Bronchial epithelial cell (primary cell): ENCODE measurements at regions not wholly inside any gene's neighbourhood (a gene's known extent, or its start where the extent isn't known, plus 50 kb on each side); places are given as distances from the start of the nearest gene placed in this dataset.

ENCODE experiments used
- DNase-seq: peaks from one replicate; pipeline ENCODE4 v3.0.0-alpha.2; 2010; ENCODE audit warnings: low read depth
- FAIRE-seq: peaks from 2 replicates; lab custom pipeline; 2011; peaks lifted over from hg19 to GRCh38; lab: Jason Lieb, UNC
- H3K27me3 ChIP-seq: 2 replicates; pipeline ENCODE4 v1.5.1; 2011; ENCODE audit warnings: low read length; ENCODE audit not compliant: control insufficient read depth, insufficient read depth
- H3K36me3 ChIP-seq: 2 replicates; pipeline ENCODE4 v1.5.1; 2011; ENCODE audit warnings: low read length; ENCODE audit not compliant: control insufficient read depth, insufficient read depth
- H3K4me3 ChIP-seq: 2 replicates; pipeline ENCODE4 v1.5.1; 2011; ENCODE audit warnings: mild to moderate bottlenecking, low read depth, low read length, control low read depth
- CTCF ChIP-seq: IDR thresholded peaks from 2 replicates; pipeline ENCODE4 v1.5.1; 2011; ENCODE audit warnings: mild to moderate bottlenecking, moderate library complexity, low read length, control low read depth, inconsistent platforms; ENCODE audit not compliant: insufficient read depth, severe bottlenecking

- no peak for TF ChIP-seq CTCF
- no peak overlapping the region for H3K4me3 ChIP-seq
- H3K36me3 ChIP-seq, result no peaks in the 10 kb centered on the region
- FAIRE-seq (no peak), DNase-seq (no peak)
- no peaks in the 10 kb centered on the region for H3K27me3 ChIP-seq
Observed at GRCh38 chrX:78493180-78493579, 165.8 kb upstream of the CYSLTR1 start.

- no peak for DNase-seq
- H3K27me3 ChIP-seq, result no peaks in the 10 kb centered on the region
- FAIRE-seq, result no peak
- no peak overlapping the region for H3K4me3 ChIP-seq
- TF ChIP-seq CTCF, result no peak
- H3K36me3 ChIP-seq, result no peaks in the 10 kb centered on the region
Observed at GRCh38 chrX:78476701-78477100, 149.3 kb upstream of the CYSLTR1 start.

- no peak for DNase-seq
- Histone ChIP-seq H3K27me3 (no peaks in the 10 kb centered on the region), H3K4me3 (no peak overlapping the region), H3K36me3 (no peaks in the 10 kb centered on the region)
- no peak for FAIRE-seq
- TF ChIP-seq CTCF, result no peak
Observed at GRCh38 chrX:78456909-78457308, 129.5 kb upstream of the CYSLTR1 start.

- H3K4me3 ChIP-seq, result no peak overlapping the region
- DNase-seq, result peak; percentile 83
Observed at GRCh38 chrX:78455901-78456300, 128.5 kb upstream of the CYSLTR1 start.

GRCh38 chrX:78452356-78452755 lies 124.9 kb upstream of the CYSLTR1 start:
- TF ChIP-seq CTCF, result no peak
- Histone ChIP-seq H3K27me3 (no peaks in the 10 kb centered on the region), H3K36me3 (no peaks in the 10 kb centered on the region), H3K4me3 (no peak overlapping the region)
- DNase-seq (peak; percentile 51), FAIRE-seq (no peak)

More at GRCh38 chrX:78455901-78456300, 128.5 kb upstream of the CYSLTR1 start:
- FAIRE-seq, result no peak
- Histone ChIP-seq H3K27me3 (no peaks in the 10 kb centered on the region), H3K36me3 (no peaks in the 10 kb centered on the region)
- TF ChIP-seq CTCF, result no peak

GRCh38 chrX:78437621-78438020 lies 110.2 kb upstream of the CYSLTR1 start:
- H3K4me3 ChIP-seq, result no peak overlapping the region
- TF ChIP-seq CTCF, result no peak
- no peak for DNase-seq
- no peaks in the 10 kb centered on the region for H3K27me3 ChIP-seq
- H3K36me3 ChIP-seq, result no peaks in the 10 kb centered on the region
- no peak for FAIRE-seq
